H1 (cell line): ENCODE measurements at regions not wholly inside any gene's neighbourhood (a gene's known extent, or its start where the extent isn't known, plus 50 kb on each side); places are given as distances from the start of the nearest gene placed in this dataset.
A peak's percentile ranks its signal among the peaks of the same experiment; 100 is the strongest.

ENCODE experiments used
- CTCF ChIA-PET: fragments of 300-600 bp; sonication (Branson Sonifier 250); formaldehyde crosslinking; loops from one replicate; lab custom pipeline; 2021; ENCODE audit not compliant: partially characterized antibody; lab: Charles Lee
- POLR2A ChIA-PET: fragments of 300-600 bp; sonication (Branson Sonifier 250); formaldehyde crosslinking; loops from one replicate; lab custom pipeline; 2021; ENCODE audit warnings: inconsistent platforms; ENCODE audit not compliant: partially characterized antibody; lab: Charles Lee
- DNase-seq, 2 experiments: peaks; one replicate each; pipeline versions ENCODE4 v3.0.0 to v3.0.0-alpha.2; 2010 to 2022; ENCODE audit warnings: low spot score in 2 of 2, low read depth in 1 of 2, mixed read lengths in 1 of 2
- FAIRE-seq: peaks from 2 replicates; lab custom pipeline; 2011; peaks lifted over from hg19 to GRCh38; lab: Jason Lieb, UNC
- H2AFZ ChIP-seq: 2 replicates; pipeline ENCODE4 v1.8.1; 2012; ENCODE audit warnings: low read length, inconsistent platforms
- H2AK5ac ChIP-seq: 2 replicates; pipeline ENCODE4 v1.6.1; 2013; ENCODE audit warnings: low read depth, low read length
- H2BK120ac ChIP-seq: replicated peaks from 2 replicates; pipeline ENCODE3; 2013; ENCODE audit warnings: low read depth, low read length, inconsistent platforms
- H2BK12ac ChIP-seq: 2 replicates; pipeline ENCODE4 v1.6.1; 2013; ENCODE audit warnings: low read depth, low read length
- H2BK15ac ChIP-seq: 2 replicates; pipeline ENCODE4 v1.6.1; 2013; ENCODE audit warnings: low read length
- H2BK20ac ChIP-seq: 2 replicates; pipeline ENCODE4 v1.6.1; 2013; ENCODE audit warnings: low read length
- H2BK5ac ChIP-seq: 2 replicates; pipeline ENCODE4 v1.6.1; 2013; ENCODE audit warnings: low read depth, low read length
- H3K14ac ChIP-seq: 2 replicates; pipeline ENCODE4 v1.6.1; 2013; ENCODE audit warnings: inconsistent platforms; ENCODE audit not compliant: insufficient read length
- H3K18ac ChIP-seq: 2 replicates; pipeline ENCODE4 v1.6.1; 2013; ENCODE audit warnings: low read length; ENCODE audit errors: extremely low read depth
- H3K23ac ChIP-seq: 2 replicates; pipeline ENCODE4 v1.6.1; 2013; ENCODE audit warnings: inconsistent platforms; ENCODE audit not compliant: insufficient read length
- H3K23me2 ChIP-seq: 2 replicates; pipeline ENCODE4 v1.6.1; 2013; ENCODE audit warnings: low read depth, low read length
- H3K27ac ChIP-seq: 2 replicates; pipeline ENCODE4 v1.6.1; 2011; ENCODE audit warnings: low read depth, low read length, inconsistent platforms
- H3K27me3 ChIP-seq, 4 experiments: replicated peaks in 1 of 4; 1 replicate in 1 of 4; 2 replicates in 3 of 4; pipeline versions ENCODE4 v1.6.1 to v1.8.1; 2011 to 2013; ENCODE audit warnings: low read length in 3 of 4, mild to moderate bottlenecking in 3 of 4, inconsistent platforms in 2 of 4, mixed read lengths in 2 of 4, moderate library complexity in 1 of 4; ENCODE audit not compliant: control insufficient read depth in 3 of 4, insufficient read depth in 3 of 4; ENCODE audit errors: extremely low read depth in 1 of 4
- H3K36me3 ChIP-seq, 4 experiments: 2 replicates each; pipeline versions ENCODE4 v1.6.1 to v1.8.1; 2011 to 2013; ENCODE audit warnings: mild to moderate bottlenecking in 4 of 4, low read length in 3 of 4, moderate library complexity in 2 of 4, control low read depth in 1 of 4, inconsistent platforms in 1 of 4; ENCODE audit not compliant: insufficient read depth in 4 of 4, control insufficient read depth in 2 of 4
- H3K4ac ChIP-seq: replicated peaks from 2 replicates; pipeline ENCODE3; 2013; ENCODE audit warnings: low read length, low read depth, mixed read lengths, inconsistent platforms; ENCODE audit not compliant: insufficient read length
- H3K4me1 ChIP-seq, 4 experiments: replicated peaks in 1 of 4; 1 replicate in 1 of 4; 2 replicates in 3 of 4; pipeline versions ENCODE4 v1.6.1 to v1.8.1; 2011 to 2013; ENCODE audit warnings: low read length in 3 of 4, inconsistent platforms in 2 of 4, mixed read lengths in 1 of 4; ENCODE audit not compliant: insufficient read depth in 4 of 4, control insufficient read depth in 3 of 4
- H3K4me2 ChIP-seq, 2 experiments: 2 replicates each; pipeline versions ENCODE4 v1.6.1 to v1.8.1; 2011 to 2013; ENCODE audit warnings: low read depth in 2 of 2, low read length in 2 of 2, control low read depth in 1 of 2, inconsistent platforms in 1 of 2, mild to moderate bottlenecking in 1 of 2; ENCODE audit not compliant: insufficient read depth in 1 of 2
- H3K4me3 ChIP-seq, 4 experiments: fragments of 200-600, 300-600 bp in 1 of 4; sonication (generic), shearing (Covaris generic), sonication (Bioruptor Twin) in 1 of 4; 2 replicates each; pipeline versions ENCODE4 v1.5.1 to v1.8.1; 2011 to 2016; ENCODE audit warnings: low read length in 4 of 4, low read depth in 3 of 4, control low read depth in 2 of 4, inconsistent platforms in 2 of 4, mild to moderate bottlenecking in 2 of 4, mixed read lengths in 1 of 4, moderate library complexity in 1 of 4; ENCODE audit not compliant: insufficient read depth in 2 of 4; ENCODE audit errors: extremely low read depth in 1 of 4
- H3K56ac ChIP-seq: replicated peaks from 2 replicates; pipeline ENCODE3; 2013; ENCODE audit warnings: low read depth, mild to moderate bottlenecking, mixed read lengths, low read length, inconsistent platforms; ENCODE audit not compliant: insufficient read length
- H3K79me1 ChIP-seq: 2 replicates; pipeline ENCODE4 v1.6.1; 2013; ENCODE audit warnings: low read depth, low read length, control low read depth
- H3K79me2 ChIP-seq, 2 experiments: 2 replicates each; pipeline versions ENCODE4 v1.6.1 to v1.8.1; 2012 to 2013; ENCODE audit warnings: low read length in 2 of 2, mild to moderate bottlenecking in 2 of 2, inconsistent platforms in 1 of 2; ENCODE audit not compliant: insufficient read depth in 2 of 2, control insufficient read depth in 1 of 2
- H3K9ac ChIP-seq, 4 experiments: replicated peaks in 1 of 4; 1 replicate in 1 of 4; 2 replicates in 3 of 4; pipeline versions ENCODE4 v1.6.1 to v1.8.1; 2011 to 2013; ENCODE audit warnings: low read depth in 3 of 4, low read length in 3 of 4, control low read depth in 2 of 4, mild to moderate bottlenecking in 2 of 4, moderate library complexity in 2 of 4, inconsistent platforms in 1 of 4; ENCODE audit errors: extremely low read depth in 1 of 4
- H3K9me3 ChIP-seq, 2 experiments: 2 replicates each; pipeline versions ENCODE4 v1.6.1 to v1.8.1; 2012 to 2013; ENCODE audit warnings: mild to moderate bottlenecking in 2 of 2, moderate library complexity in 2 of 2, control low read depth in 1 of 2, inconsistent platforms in 1 of 2, low read depth in 1 of 2, low read length in 1 of 2, mixed read lengths in 1 of 2; ENCODE audit not compliant: insufficient read depth in 2 of 2
- H4K20me1 ChIP-seq, 2 experiments: replicated peaks in 1 of 2; 2 replicates each; pipeline versions ENCODE3 to v1.8.1; 2011 to 2013; ENCODE audit warnings: inconsistent platforms in 2 of 2, low read length in 2 of 2, mild to moderate bottlenecking in 1 of 2; ENCODE audit not compliant: insufficient read depth in 2 of 2, control insufficient read depth in 1 of 2
- H4K5ac ChIP-seq: 2 replicates; pipeline ENCODE4 v1.6.1; 2013; ENCODE audit warnings: low read length, low read depth, mixed read lengths, inconsistent platforms; ENCODE audit not compliant: insufficient read length
- H4K8ac ChIP-seq: 2 replicates; pipeline ENCODE4 v1.8.0; 2013; ENCODE audit warnings: mild to moderate bottlenecking, moderate library complexity, low read length, inconsistent platforms; ENCODE audit not compliant: insufficient read depth; ENCODE audit errors: extremely low read depth
- H4K91ac ChIP-seq: replicated peaks from 2 replicates; pipeline ENCODE3; 2013; ENCODE audit warnings: low read length, mixed read lengths, inconsistent platforms; ENCODE audit not compliant: insufficient read length
- ASH2L ChIP-seq: fragments of 200-600, 300-600 bp; sonication (generic); IDR thresholded peaks from one replicate; pipeline ENCODE4 v1.7.1; 2017; ENCODE audit warnings: low read length
- BACH1 ChIP-seq: IDR thresholded peaks from 2 replicates; pipeline ENCODE4 v1.6.1; 2012; ENCODE audit warnings: low read length, improper control_type of control experiment
- KDM5A ChIP-seq: fragments of 200-600 bp; IDR thresholded peaks from 2 replicates; pipeline ENCODE4 v1.7.1; 2012; ENCODE audit warnings: mild to moderate bottlenecking, low read length, inconsistent platforms, mixed read lengths
- NANOG ChIP-seq: IDR thresholded peaks from 2 replicates; pipeline ENCODE4 v1.6.1; 2011; ENCODE audit warnings: low read length, low read depth, mild to moderate bottlenecking, inconsistent platforms; ENCODE audit not compliant: insufficient read depth, poor library complexity, severe bottlenecking
- SIN3A ChIP-seq, 2 experiments: IDR thresholded peaks in 1 of 2; conservative IDR thresholded peaks in 1 of 2; 2 replicates each; pipeline ENCODE4 v1.6.1; 2011 to 2012; ENCODE audit warnings: low read length in 2 of 2, improper control_type of control experiment in 1 of 2, low read depth in 1 of 2, mild to moderate bottlenecking in 1 of 2
- SIX5 ChIP-seq: IDR thresholded peaks from 2 replicates; pipeline ENCODE4 v1.6.1; 2011; ENCODE audit warnings: mild to moderate bottlenecking, low read depth, low read length
- SP2 ChIP-seq: IDR thresholded peaks from 2 replicates; pipeline ENCODE4 v1.6.1; 2012; ENCODE audit warnings: mild to moderate bottlenecking, low read length, inconsistent platforms
- WGBS, 2 experiments: shearing (Covaris generic) in 1 of 2; methylation state at CpG; one replicate each; pipeline versions ENCODE4 v1.1.6 to v1.1.7; 2013 to 2015; ENCODE audit warnings: low lambda C conversion rate in 2 of 2, mixed read lengths in 2 of 2, inconsistent platforms in 1 of 2, low coverage in 1 of 2, missing lambda C conversion rate in 1 of 2; ENCODE audit not compliant: insufficient replicate concordance in 2 of 2, insufficient coverage in 1 of 2, insufficient read length in 1 of 2; ENCODE audit errors: extremely low coverage in 1 of 2, missing lambda C conversion rate in 1 of 2; 5-methylcytosine and 5-hydroxymethylcytosine counted together

- Histone ChIP-seq H3K23ac (no peak overlapping the region), H3K23me2 (no peaks in the 10 kb centered on the region), H3K56ac (no peak overlapping the region), H2BK20ac (no peak overlapping the region), H3K36me3 (no peaks in the 10 kb centered on the region), H3K79me1 (no peaks in the 10 kb centered on the region), H4K20me1 (no peaks in the 10 kb centered on the region), H3K27ac (no peak overlapping the region), H3K14ac (no peak overlapping the region), H2AK5ac (no peak overlapping the region), H3K4me3 (no peak overlapping the region), H3K4ac (no peak overlapping the region), H3K4me1 (peaks cover 0 to 3% (median 0%) of the 10 kb centered on the region in 4 experiments; a peak in 1 of 7 replicates), H2BK15ac (no peak overlapping the region), H4K5ac (no peak overlapping the region), H2BK120ac (no peak overlapping the region), H4K8ac (no peak overlapping the region), H3K27me3 (no peaks in the 10 kb centered on the region), H2AFZ (peak overlapping the region; percentile 80), H2BK12ac (no peak overlapping the region), H4K91ac (no peak overlapping the region), H3K4me2 (no peak overlapping the region), H3K9me3 (no peaks in the 10 kb centered on the region), H3K79me2 (no peaks in the 10 kb centered on the region), H2BK5ac (no peak overlapping the region), H3K9ac (no peak overlapping the region), H3K18ac (no peak overlapping the region)
- ChIA-PET CTCF (no interaction called here), POLR2A (no interaction called here)
- WGBS, 2 experiments: 88% methylated on average over 6 of the region's 6 CpGs; no CpG with 5 or more reads in 1 of the 2 experiments
- no peak for TF ChIP-seq SP2
- TF ChIP-seq SIX5: no peak
- TF ChIP-seq KDM5A: no peak
- TF ChIP-seq SIN3A (conservative IDR thresholded peaks at IDR 0.05 in 1 of 2, IDR thresholded peaks at IDR 0.05 in 1 of 2; ENCODE audit: low read depth in 1 of 2, low read length in 2 of 2): no peak
- no peak for TF ChIP-seq BACH1
- TF ChIP-seq NANOG: no peak
- TF ChIP-seq ASH2L: no peak
- no peak for DNase-seq
- no peak for FAIRE-seq
Observed at GRCh38 chr12:89825591-89826449, 117.2 kb upstream of the ATP2B1 start.
